ENCODE measurements at regions not wholly inside any gene's neighbourhood (a gene's known extent, or its start where the extent isn't known, plus 50 kb on each side); places are given as distances from the start of the nearest gene placed in this dataset.

- H3K27ac ChIP-seq: no peak overlapping the region
- intact Hi-C loops (cut with DNase I): no loop called here
- H3K27me3 ChIP-seq: no peaks in the 10 kb centered on the region
- no peak for TF ChIP-seq CTCF (IDR thresholded peaks at IDR 0.05)
- no peak for ATAC-seq
- no peak overlapping the region for H3K4me3 ChIP-seq
- H3K36me3 ChIP-seq: no peaks in the 10 kb centered on the region
- H3K9me3 ChIP-seq: peaks cover 0 to 3% of the 10 kb centered on the region in 2 donors
- DNase-seq: no peak
- no peaks in the 10 kb centered on the region for H3K4me1 ChIP-seq
Measured at GRCh38 chr13:99752373-99752772, 219.2 kb downstream of the ZIC5 start.

GRCh38 chr13:99751517-99752199, 219.9 kb downstream of the ZIC5 start:
- H3K36me3 ChIP-seq: no peaks in the 10 kb centered on the region
- H3K27me3 ChIP-seq: no peaks in the 10 kb centered on the region
- intact Hi-C loops (cut with DNase I): no loop called here
- no peak for TF ChIP-seq CTCF (IDR thresholded peaks at IDR 0.05)
- peaks cover 0 to 3% of the 10 kb centered on the region in 2 donors for H3K9me3 ChIP-seq
- no peak overlapping the region for H3K27ac ChIP-seq
- DNase-seq: no peak
- H3K4me3 ChIP-seq: no peak overlapping the region
- H3K4me1 ChIP-seq: no peaks in the 10 kb centered on the region
- ATAC-seq: no peak

GRCh38 chr13:99750951-99751350, 220.6 kb downstream of the ZIC5 start:
- no peaks in the 10 kb centered on the region for H3K27me3 ChIP-seq
- ATAC-seq (no peak), DNase-seq (no peak)
- no peak overlapping the region for H3K4me3 ChIP-seq
- H3K36me3 ChIP-seq: no peaks in the 10 kb centered on the region
- peaks cover 0 to 3% of the 10 kb centered on the region in 2 donors for H3K9me3 ChIP-seq
- H3K27ac ChIP-seq: no peak overlapping the region
- no peaks in the 10 kb centered on the region for H3K4me1 ChIP-seq
- no peak for TF ChIP-seq CTCF (IDR thresholded peaks at IDR 0.05)
- intact Hi-C loops (cut with DNase I): no loop called here

- intact Hi-C loops (cut with DNase I): no loop called here
- no peak for DNase-seq
- ATAC-seq: no peak
Measured at GRCh38 chr13:99749271-99750019, 222.1 kb downstream of the ZIC5 start.

More at GRCh38 chr13:99749271-99750019, 222.1 kb downstream of the ZIC5 start:
- no peak overlapping the region for H3K4me3 ChIP-seq
- no peak overlapping the region for H3K27ac ChIP-seq
- no peak for TF ChIP-seq CTCF (IDR thresholded peaks at IDR 0.05)
- peaks cover 0 to 3% of the 10 kb centered on the region in 2 donors for H3K9me3 ChIP-seq
- H3K36me3 ChIP-seq: no peaks in the 10 kb centered on the region
- no peaks in the 10 kb centered on the region for H3K27me3 ChIP-seq
- H3K4me1 ChIP-seq: no peaks in the 10 kb centered on the region

Measured in left lung (tissue), 4 donors.